Peyer's patch (tissue), 4 donors: ENCODE measurements at regions not wholly inside any gene's neighbourhood (a gene's known extent, or its start where the extent isn't known, plus 50 kb on each side); places are given as distances from the start of the nearest gene placed in this dataset.

Source experiments
- POLR2A ChIP-seq, 2 donors: fragments of 450-650 bp; IDR thresholded peaks; one replicate each; pipeline ENCODE4 v1.5.1; 2017; ENCODE audit warnings: antibody characterized with exemption in 2 of 2, mild to moderate bottlenecking in 2 of 2, moderate library complexity in 2 of 2
- TF ChIP-seq, protein P1 (sequence below), 6 experiments: fragments of 450-650 bp in 4 of 6; fragments of 200-600 bp in 2 of 6; sonication (generic) in 1 of 6; IDR thresholded peaks; one replicate each; pipeline ENCODE4 v1.5.1; 2017 to 2019; ENCODE audit warnings: antibody characterized with exemption in 6 of 6, mild to moderate bottlenecking in 3 of 6, moderate library complexity in 1 of 6

DNA sequence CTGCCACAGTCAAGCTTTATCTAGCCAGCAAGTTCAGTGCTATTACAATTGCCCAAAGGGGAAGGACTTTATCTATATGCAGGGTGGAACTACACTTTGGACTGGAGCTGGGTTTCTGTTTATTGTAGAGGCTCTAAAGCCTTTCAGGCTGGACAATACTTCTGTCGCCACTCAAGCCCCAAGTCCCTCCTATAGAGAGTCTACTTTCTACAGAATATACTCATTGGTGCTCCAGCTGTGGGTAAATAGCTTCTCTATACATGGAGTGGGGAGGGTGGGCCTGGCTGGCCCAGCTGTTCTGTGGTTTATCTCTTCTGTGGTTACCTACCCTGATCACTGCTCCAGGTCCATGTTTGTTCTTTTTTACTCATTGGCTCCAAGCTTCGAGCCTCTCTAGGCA, 151.8 kb upstream of the MYLIP start:
- TF ChIP-seq, protein P1, sequence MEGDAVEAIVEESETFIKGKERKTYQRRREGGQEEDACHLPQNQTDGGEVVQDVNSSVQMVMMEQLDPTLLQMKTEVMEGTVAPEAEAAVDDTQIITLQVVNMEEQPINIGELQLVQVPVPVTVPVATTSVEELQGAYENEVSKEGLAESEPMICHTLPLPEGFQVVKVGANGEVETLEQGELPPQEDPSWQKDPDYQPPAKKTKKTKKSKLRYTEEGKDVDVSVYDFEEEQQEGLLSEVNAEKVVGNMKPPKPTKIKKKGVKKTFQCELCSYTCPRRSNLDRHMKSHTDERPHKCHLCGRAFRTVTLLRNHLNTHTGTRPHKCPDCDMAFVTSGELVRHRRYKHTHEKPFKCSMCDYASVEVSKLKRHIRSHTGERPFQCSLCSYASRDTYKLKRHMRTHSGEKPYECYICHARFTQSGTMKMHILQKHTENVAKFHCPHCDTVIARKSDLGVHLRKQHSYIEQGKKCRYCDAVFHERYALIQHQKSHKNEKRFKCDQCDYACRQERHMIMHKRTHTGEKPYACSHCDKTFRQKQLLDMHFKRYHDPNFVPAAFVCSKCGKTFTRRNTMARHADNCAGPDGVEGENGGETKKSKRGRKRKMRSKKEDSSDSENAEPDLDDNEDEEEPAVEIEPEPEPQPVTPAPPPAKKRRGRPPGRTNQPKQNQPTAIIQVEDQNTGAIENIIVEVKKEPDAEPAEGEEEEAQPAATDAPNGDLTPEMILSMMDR (IDR thresholded peaks at IDR 0.05), result no peak
- no peak for TF ChIP-seq POLR2A (IDR thresholded peaks at IDR 0.05)
